Tibial nerve (tissue), 4 donors: ENCODE measurements at regions not wholly inside any gene's neighbourhood (a gene's known extent, or its start where the extent isn't known, plus 50 kb on each side); places are given as distances from the start of the nearest gene placed in this dataset.
A peak's percentile ranks its signal among the peaks of the same experiment; 100 is the strongest.

Experiments used
- DNase-seq, 2 donors: peaks; one replicate each; pipeline ENCODE4 v3.0.0-alpha.2; 2019; ENCODE audit warnings: low spot score in 2 of 2
- H3K27ac ChIP-seq, 4 donors: fragments of 200-600 bp; sonication (generic) in 3 of 4; one replicate each; pipeline ENCODE4 v1.5.1; 2017 to 2019; ENCODE audit warnings: mild to moderate bottlenecking in 1 of 4
- H3K27me3 ChIP-seq, 2 donors: fragments of 200-600 bp; sonication (generic) in 1 of 2; one replicate each; pipeline versions ENCODE4 v1.5.1 to v1.6.0; 2017 to 2019
- H3K36me3 ChIP-seq, 3 donors: fragments of 200-600 bp; sonication (generic); one replicate each; pipeline ENCODE4 v1.5.1; 2018 to 2019
- H3K4me1 ChIP-seq, 4 donors: fragments of 200-600 bp; sonication (generic) in 3 of 4; one replicate each; pipeline ENCODE4 v1.5.1; 2017 to 2019
- H3K4me3 ChIP-seq, 4 donors: fragments of 200-600 bp; sonication (generic) in 3 of 4; one replicate each; pipeline ENCODE4 v1.5.1; 2017 to 2019; ENCODE audit warnings: mild to moderate bottlenecking in 1 of 4, moderate library complexity in 1 of 4
- H3K9me3 ChIP-seq, 4 donors: fragments of 200-600 bp; sonication (generic) in 3 of 4; one replicate each; pipeline ENCODE4 v1.5.1; 2017 to 2019
- CTCF ChIP-seq, 5 experiments: fragments of 200-600 bp in 3 of 5; fragments of 450-650 bp in 2 of 5; sonication (generic) in 3 of 5; IDR thresholded peaks; one replicate each; pipeline ENCODE4 v1.5.1; 2016 to 2019; ENCODE audit warnings: antibody characterized with exemption in 5 of 5, mild to moderate bottlenecking in 3 of 5, moderate library complexity in 2 of 5
- EP300 ChIP-seq, 2 donors: sonication (generic); formaldehyde crosslinking; IDR thresholded peaks; one replicate each; pipeline ENCODE4 v1.6.1; 2017; ENCODE audit warnings: antibody characterized with exemption in 2 of 2, mild to moderate bottlenecking in 1 of 2
- POLR2A ChIP-seq, 2 donors: fragments of 450-650 bp; IDR thresholded peaks; one replicate each; pipeline ENCODE4 v1.6.1; 2017; ENCODE audit warnings: antibody characterized with exemption in 2 of 2, mild to moderate bottlenecking in 2 of 2, moderate library complexity in 2 of 2
- WGBS, 2 donors: methylation state at CpG; one replicate each; pipeline ENCODE4 v1.1.5; 2018; 5-methylcytosine and 5-hydroxymethylcytosine counted together

GRCh38 chr16:86757704-86758040 is 179.3 kb downstream of the FOXL1 start:
- no peaks in the 10 kb centered on the region for H3K9me3 ChIP-seq
- peaks cover 0 to 9% (median 0%) of the 10 kb centered on the region in 4 donors for H3K4me1 ChIP-seq
- TF ChIP-seq EP300 (IDR thresholded peaks at IDR 0.05) (no peak), CTCF (IDR thresholded peaks at IDR 0.05) (no peak), POLR2A (IDR thresholded peaks at IDR 0.05) (no peak)
- H3K36me3 ChIP-seq = no peaks in the 10 kb centered on the region
- H3K27me3 ChIP-seq = peaks cover 0 to 36% of the 10 kb centered on the region in 2 donors
- 97 to 100% methylated on average over 3 of the region's 3 CpGs for WGBS, 2 donors
- no peak overlapping the region for H3K4me3 ChIP-seq
- no peak overlapping the region for H3K27ac ChIP-seq
- no peak for DNase-seq

- H3K4me3 ChIP-seq = no peak overlapping the region
- TF ChIP-seq EP300 (IDR thresholded peaks at IDR 0.05) = no peak
- no peak for TF ChIP-seq CTCF (IDR thresholded peaks at IDR 0.05)
- TF ChIP-seq POLR2A (IDR thresholded peaks at IDR 0.05) = no peak
- H3K36me3 ChIP-seq = no peaks in the 10 kb centered on the region
- 74 to 81% methylated on average over 8 of the region's 8 CpGs for WGBS, 2 donors
- peaks cover 0 to 9% (median 0%) of the 10 kb centered on the region in 4 donors for H3K4me1 ChIP-seq
- peaks cover 0 to 38% of the 10 kb centered on the region in 2 donors for H3K27me3 ChIP-seq
- H3K9me3 ChIP-seq = no peaks in the 10 kb centered on the region
- H3K27ac ChIP-seq = no peak overlapping the region
- no peak for DNase-seq
These were observed 180.6 kb downstream of the FOXL1 start for GRCh38 chr16:86758932-86759331.

- H3K4me3 ChIP-seq = peak overlapping the region in 1 of 4 donors; percentile 15
- peak; percentile 57 to 83 (median 71) for TF ChIP-seq CTCF (IDR thresholded peaks at IDR 0.05)
- TF ChIP-seq EP300 (IDR thresholded peaks at IDR 0.05) = no peak
- H3K27ac ChIP-seq = no peak overlapping the region
- H3K9me3 ChIP-seq = no peaks in the 10 kb centered on the region
- WGBS, 2 donors = 15% methylated on average over 29 of the region's 29 CpGs
- no peaks in the 10 kb centered on the region for H3K36me3 ChIP-seq
- DNase-seq = peak; percentile 49 to 68
- H3K27me3 ChIP-seq = peaks cover 0 to 50% of the 10 kb centered on the region in 2 donors
- peaks cover 0 to 9% (median 0%) of the 10 kb centered on the region in 4 donors for H3K4me1 ChIP-seq
These were observed 183.0 kb downstream of the FOXL1 start for GRCh38 chr16:86761111-86762031.

GRCh38 chr16:86762095-86762494 is 183.7 kb downstream of the FOXL1 start:
- Histone ChIP-seq H3K36me3 (no peaks in the 10 kb centered on the region), H3K27me3 (peaks cover 0 to 50% of the 10 kb centered on the region in 2 donors), H3K9me3 (no peaks in the 10 kb centered on the region), H3K27ac (no peak overlapping the region), H3K4me3 (peak overlapping the region in 1 of 4 donors; percentile 15), H3K4me1 (peaks cover 0 to 9% (median 0%) of the 10 kb centered on the region in 4 donors)
- TF ChIP-seq EP300 (IDR thresholded peaks at IDR 0.05) (no peak), POLR2A (IDR thresholded peaks at IDR 0.05) (no peak), CTCF (IDR thresholded peaks at IDR 0.05) (no peak)
- DNase-seq = no peak
- 49 to 53% methylated on average over 9 of the region's 9 CpGs for WGBS, 2 donors

- 64 to 81% methylated on average over 11 to 12 of the region's 12 CpGs for WGBS, 2 donors
- Histone ChIP-seq H3K27me3 (peaks cover 0 to 55% of the 10 kb centered on the region in 2 donors), H3K9me3 (no peaks in the 10 kb centered on the region), H3K27ac (no peak overlapping the region), H3K4me3 (no peak overlapping the region), H3K36me3 (no peaks in the 10 kb centered on the region), H3K4me1 (peaks cover 0 to 9% (median 0%) of the 10 kb centered on the region in 4 donors)
- TF ChIP-seq EP300 (IDR thresholded peaks at IDR 0.05) (no peak), CTCF (IDR thresholded peaks at IDR 0.05) (no peak), POLR2A (IDR thresholded peaks at IDR 0.05) (no peak)
- no peak for DNase-seq
These were observed 185.5 kb downstream of the FOXL1 start for GRCh38 chr16:86763819-86764218.
